COLO668 (cell line): ENCODE measurements at regions not wholly inside any gene's neighbourhood (a gene's known extent, or its start where the extent isn't known, plus 50 kb on each side); places are given as distances from the start of the nearest gene placed in this dataset.
"Not testable (repeated sequence)": the region's sequence is repeated elsewhere in the genome, so short reads cannot be mapped to it uniquely, and the experiment has no call there.

Experiments used
- DNase-seq: peaks from one replicate; lab custom pipeline; 2025; ENCODE audit not compliant: unreplicated experiment; lab: John Stamatoyannopoulos, UW

GRCh38 chr2:121818546-121818945 is 63.1 kb downstream of the TSN start:
- DNase-seq = no peak

DNA sequence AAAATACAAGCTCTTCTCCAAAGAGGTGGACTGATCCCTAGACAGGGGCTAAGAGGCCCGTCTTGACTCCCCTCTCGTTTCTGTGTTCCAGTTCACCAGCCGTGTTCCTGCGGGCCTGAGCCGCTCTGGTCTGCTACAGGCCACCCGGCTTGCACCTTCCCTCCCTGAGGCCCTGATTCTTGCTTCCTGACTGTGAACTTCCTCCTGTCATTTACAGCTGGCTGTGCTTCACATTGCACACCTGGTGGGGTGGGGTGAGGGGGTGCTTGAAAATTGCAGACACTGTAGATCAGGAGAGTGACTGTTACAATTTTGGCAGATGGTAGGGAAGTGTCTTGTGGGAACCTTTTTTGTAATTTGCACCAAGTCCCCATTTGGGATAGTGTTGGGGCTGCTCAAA is 64.4 kb downstream of the TSN start:
- no peak for DNase-seq

- DNase-seq = no peak
Observed at GRCh38 chr2:121821476-121822158, 66.2 kb downstream of the TSN start.

DNA sequence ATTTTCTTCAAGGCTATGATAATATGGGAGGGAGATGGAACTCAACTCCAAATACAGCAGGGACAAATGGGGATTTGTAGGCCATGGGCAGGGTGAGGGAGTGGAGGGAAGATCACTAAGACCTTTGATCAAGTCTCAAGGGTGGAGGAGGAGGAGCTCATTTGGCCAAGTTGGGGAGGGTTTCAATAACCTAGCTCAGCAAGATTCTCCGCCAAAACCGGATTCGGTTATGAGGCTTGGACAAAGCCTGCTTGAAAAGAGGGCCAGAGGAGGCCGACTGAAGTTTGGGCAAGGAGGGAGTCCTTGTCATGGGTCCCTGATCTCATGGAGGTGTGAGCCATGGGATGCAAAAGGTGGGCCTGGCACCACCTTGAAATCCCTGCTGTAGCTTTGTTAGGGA is 68.8 kb downstream of the TSN start:
- DNase-seq = no peak

DNA sequence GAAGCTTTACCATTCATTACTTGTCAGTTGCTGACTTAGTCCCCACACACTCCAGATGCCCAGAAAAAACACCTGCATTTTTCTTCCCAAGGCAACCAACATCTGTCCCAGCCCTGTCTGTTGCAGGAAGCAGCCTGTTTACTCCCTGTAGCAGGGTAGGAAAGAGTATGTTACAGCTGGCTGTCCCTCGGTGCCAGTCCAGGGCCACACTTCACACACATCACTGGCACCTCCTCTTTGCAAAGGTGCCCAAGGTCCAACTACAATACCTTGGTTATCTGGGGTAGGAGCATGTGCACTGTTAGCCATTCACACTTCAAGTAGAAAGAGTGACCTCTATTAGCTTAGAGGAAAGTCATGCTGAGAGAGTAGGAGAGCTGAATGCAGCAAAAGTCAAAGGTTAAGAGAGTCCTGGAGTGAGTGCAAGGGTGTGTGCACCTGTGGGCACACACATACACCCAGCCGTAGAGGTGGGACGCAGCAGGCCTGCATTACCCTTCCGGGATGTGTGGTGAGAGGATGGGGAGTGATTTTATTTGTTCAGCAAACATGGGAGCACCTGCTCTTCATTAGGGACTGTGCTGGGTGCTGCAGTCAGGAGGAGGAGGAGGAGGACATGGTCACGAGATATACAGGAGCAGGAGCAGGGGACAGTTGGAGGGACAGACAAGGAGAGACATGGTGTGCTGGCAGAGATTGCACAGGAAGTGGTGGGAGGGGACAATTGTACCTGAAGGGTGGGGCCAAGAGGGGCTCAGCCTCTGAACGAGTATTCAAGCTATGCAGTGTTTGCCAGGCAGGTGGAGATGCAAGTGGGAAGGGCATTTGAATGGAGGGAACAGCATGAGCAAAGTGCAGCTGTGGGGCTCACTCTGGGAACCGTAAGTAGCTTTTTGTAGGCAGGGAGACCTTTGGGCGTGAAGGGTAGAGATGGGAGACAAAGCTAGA is 69.8 kb downstream of the TSN start:
- DNase-seq = peak; percentile 84

DNA sequence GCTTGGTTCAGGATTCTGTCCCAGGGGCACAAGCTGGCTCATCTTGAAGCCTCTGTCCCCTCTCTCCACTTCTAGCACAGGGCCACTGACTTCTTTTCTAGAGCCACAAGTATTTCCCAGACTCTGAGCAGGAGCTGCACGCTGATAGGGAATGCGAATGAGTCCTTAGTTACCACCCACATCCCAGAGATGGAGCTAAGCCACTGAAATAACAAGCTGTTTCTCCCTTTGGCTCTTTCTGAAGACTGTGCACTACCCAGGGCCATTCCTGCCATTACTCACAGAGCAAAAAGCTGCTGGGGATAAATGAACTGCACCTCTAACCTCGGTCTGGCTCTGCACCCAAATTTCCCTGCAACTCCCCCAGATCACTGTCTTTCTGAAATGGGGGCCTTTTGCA is 70.6 kb downstream of the TSN start:
- DNase-seq = no peak

DNA sequence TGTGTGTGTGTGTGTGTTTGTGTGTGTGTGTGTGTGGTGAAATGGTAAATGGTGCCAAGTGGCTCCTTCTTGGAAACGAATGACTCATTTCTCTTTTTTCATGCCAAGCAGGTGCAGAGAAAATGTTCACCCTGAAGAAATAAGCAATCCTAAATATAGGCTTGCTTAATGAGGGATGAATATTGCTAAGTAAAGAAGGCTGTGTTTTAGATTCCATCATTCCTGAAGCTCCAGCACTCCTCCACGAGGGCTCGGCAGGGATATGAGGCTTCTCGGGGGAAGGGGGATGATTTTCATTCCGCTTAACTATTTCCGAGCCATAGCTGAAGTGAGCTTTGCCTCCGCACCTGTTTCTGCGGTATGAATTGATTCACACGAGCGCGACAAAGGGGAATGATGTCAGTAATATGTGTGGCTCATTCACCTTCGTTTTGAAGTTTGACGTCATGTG is 72.9 kb downstream of the TSN start:
- DNase-seq = peak; percentile 41

DNA sequence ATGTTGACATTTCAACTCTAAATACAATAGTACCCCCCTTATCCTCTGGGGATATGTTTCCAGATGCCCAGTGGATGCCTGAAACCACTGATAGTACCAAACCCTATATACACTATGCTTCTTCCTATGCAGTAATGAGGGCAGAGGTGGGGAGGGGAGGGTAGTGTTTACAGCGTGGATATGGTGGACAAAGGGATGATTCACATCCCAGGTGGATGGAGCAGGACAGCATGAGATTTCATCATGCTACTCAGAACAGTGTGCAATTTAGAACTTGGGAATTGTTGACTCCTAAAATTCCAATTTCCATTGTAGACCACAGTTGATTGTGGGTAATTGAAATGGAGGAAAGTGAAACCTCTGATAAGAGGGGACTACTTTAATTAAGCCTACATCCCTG is 75.4 kb downstream of the TSN start:
- no peak for DNase-seq

DNA sequence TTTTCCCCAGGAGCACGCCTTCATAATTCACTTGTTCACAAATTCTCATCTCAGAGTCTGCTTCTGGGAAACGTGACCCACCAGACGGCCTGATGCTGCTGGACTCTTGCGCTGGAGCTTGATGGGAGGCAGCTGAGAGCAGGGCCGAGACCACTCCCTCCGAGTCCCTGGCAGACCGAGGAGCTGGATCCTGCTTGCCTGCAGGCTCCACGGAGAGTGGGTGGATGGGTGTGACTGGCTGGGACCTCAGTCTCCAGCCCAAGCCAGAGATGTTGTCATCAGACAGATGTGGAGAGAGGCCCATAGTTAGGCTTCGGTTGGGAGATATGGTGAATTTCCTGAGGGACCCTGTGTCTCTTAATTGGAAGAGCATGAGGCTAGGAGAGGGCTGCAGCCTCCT is 76.4 kb downstream of the TSN start:
- DNase-seq = no peak

DNA sequence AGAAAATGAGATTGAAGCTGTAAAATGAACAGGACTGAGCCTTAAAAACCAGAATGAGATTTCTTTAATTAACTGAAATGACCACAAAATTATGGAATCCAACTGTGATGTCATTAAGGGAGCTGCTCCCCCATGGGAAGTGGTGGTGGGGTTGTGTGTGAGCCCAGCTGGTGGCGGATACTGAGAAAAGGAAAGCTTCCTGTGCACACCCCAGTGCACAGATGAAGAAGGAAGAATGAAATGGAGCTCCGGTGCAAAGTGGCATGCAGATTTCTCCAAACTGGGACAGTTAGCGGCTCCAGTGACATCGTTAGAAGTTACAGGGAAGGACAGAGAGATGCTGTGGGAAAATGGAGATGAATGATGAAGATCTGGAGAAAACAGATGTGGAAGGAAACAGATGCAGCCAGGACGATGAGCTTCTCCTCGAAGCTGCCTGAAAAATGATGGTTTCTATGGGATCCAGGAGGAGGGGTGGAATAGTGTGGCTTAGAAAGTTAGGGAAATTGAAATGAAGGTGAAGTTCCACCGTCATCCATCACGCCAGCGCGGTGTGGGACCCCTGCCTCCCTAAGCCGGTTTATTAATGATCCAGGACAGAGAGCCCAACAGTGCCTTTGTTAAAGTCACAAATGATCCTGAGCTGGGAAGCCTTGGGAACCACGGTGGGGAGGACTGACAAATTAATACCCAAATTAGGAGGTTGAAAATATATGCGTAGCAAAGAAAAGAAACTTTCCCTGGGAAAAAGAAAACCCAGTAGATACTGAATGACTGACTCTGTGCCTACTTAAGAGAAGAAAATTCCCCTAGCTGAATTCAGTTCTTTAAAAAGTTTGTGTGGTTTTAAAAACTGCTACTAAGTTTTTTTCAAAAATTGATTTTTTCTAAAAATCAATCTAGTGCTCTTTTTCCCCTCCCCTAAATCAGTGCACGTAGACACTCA is 77.2 kb downstream of the TSN start:
- DNase-seq = no peak

DNA sequence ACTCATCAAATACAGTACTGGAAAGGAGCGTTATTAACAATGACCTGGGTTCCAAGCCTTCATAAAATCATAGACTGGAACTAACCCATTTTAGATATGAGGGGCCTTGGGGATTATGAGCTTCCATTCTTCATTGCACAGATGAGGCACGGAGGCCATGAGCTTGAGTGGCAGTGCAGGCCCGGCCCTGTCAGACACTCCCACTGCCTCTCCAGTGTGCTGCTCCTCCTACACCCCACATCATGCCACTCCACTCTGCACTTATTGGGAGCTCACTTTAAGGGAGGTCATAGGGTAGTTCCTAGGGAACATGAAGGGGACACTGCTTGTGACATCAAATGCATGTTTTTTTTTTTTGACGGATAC is 77.9 kb downstream of the TSN start:
- no peak for DNase-seq

DNA sequence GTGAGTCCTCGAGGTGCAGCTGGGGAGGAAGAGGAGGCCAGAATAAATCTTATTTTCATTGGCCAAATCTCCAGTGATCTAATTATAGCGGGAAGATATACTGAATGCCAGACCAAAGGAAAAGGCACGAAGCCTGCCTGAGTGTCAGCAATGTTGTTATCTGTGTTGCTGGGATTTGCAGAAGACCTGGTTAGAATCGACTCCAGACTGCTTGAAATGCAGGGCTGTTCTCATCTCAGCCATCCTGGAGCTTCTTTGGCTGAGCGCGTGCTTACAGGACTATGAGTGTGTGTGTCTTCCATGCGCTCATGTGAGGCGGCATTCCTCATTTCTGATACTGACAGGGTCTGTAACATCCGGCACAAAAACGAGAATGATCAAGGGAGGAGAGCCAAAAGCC is 81.2 kb downstream of the TSN start:
- no peak for DNase-seq

- DNase-seq = no peak
Observed at GRCh38 chr2:121837591-121837990, 82.1 kb downstream of the TSN start.

DNA sequence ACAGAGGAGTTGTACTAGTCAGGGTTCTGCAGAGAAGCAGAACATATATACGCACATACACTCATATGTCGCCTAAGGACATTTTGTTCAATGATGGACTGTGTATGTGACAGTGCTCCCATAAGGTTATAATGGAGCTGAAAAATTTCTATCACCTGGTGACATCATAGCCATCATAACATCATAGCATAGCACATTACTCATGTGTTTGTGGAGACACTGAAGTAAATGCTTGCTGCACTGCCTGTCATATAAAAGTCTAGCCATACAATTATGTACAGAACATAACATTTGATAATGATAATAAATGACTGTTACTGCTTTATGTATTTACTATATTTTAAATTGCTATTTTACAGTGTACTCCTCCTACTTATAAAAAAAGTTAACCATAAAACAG is 83.1 kb downstream of the TSN start:
- no peak for DNase-seq

DNA sequence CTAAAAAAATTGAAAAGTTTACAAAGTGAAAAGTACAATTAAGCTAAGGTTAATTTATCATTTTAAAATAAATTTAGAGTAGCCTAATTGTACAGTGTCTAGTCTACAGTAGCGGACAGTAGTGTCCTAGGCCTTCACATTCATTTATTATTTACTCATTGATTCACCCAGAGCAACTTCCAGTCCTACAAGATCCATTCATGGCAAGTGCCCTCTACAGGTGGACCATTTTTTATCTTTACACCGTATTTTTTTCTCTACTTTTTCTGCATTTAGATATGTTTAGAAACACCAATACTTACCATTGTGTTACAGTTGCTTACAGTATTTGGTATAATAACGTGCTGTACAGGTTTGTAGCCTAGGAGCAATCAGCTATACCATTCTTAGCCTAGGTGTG is 84.1 kb downstream of the TSN start:
- DNase-seq = no peak

DNA sequence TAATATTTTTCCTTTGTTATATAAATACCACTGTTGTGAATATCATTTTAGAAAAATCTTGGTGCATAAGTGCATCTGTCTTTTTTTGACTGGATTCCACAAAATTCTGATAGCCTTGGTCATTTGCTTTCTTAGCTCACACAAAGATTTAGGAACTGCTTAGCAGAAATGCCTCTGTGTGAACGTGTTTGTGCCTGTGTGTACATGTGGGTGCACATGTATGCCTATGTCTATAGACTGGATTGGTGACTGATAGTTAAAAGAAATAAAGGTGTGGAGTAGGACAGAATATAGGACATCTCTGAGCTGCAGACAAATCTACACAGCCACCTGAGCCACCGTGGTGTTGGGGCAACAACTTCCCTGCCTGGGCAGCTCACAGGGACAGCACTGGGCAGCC is 93.8 kb downstream of the TSN start:
- no peak for DNase-seq

- not testable (repeated sequence) for DNase-seq
Observed at GRCh38 chr2:121853149-121853548, 97.7 kb downstream of the TSN start.

DNA sequence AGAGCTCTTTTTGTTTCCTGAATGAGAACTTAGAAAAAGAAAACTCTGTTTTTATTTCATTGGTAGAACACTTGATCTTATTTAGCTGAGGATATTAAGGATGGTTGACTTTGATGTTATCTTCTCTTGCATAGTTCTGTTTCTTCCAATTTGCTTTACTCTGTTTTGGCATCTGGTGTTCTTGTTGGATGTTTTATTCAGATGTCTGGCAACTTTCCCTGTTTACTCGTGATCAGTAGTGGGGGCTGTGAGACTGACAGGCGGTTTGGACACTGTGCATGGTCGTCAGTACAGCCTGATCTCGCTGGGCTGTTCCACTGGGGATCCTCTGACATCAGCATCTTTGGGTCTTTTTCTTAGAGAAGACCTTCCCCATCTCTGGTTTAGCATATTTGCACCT is 100.1 kb downstream of the TSN start:
- no peak for DNase-seq

- DNase-seq = no peak
Observed at GRCh38 chr2:121856360-121856759, 100.9 kb downstream of the TSN start.

GRCh38 chr2:121858369-121858768 is 102.9 kb downstream of the TSN start:
- no peak for DNase-seq

- no peak for DNase-seq
Observed at GRCh38 chr2:121858847-121859246, 103.4 kb downstream of the TSN start.
